K562 (cell line): ENCODE measurements at regions not wholly inside any gene's neighbourhood (a gene's known extent, or its start where the extent isn't known, plus 50 kb on each side); places are given as distances from the start of the nearest gene placed in this dataset.

Experiments
- ATAC-seq: fragments of 200-7000 bp; cut with Tn5 transposase; 3 replicates; pipeline ENCODE4 v1.9.1; 2020; ENCODE audit warnings: moderate library complexity
- BruUV-seq: library from RNA; stranded (reverse); fragments of 400-500 nt; replicated peaks from 2 replicates; lab custom pipeline; 2021; lab: Mats Ljungman, UMichigan
- CTCF ChIA-PET: fragments of 300-600 bp; formaldehyde crosslinking; extraction: SDS; loops from one replicate; lab custom pipeline; 2021; ENCODE audit warnings: low intra/inter-chr PET ratio; lab: Yijun Ruan, JAX
- POLR2A ChIA-PET: fragments of 300-600, 350-650 bp; sonication (Branson Sonifier 250); formaldehyde crosslinking; extraction: SDS; loops from one replicate; lab custom pipeline; 2021; ENCODE audit warnings: antibody characterized with exemption, inconsistent platforms; lab: Yijun Ruan, JAX
- DNase-seq, 4 experiments: peaks; one replicate each; pipeline versions ENCODE4 v3.0.0 to v3.0.0-alpha.2; 2011 to 2018; ENCODE audit warnings: low spot score in 3 of 4, mixed read lengths in 3 of 4; ENCODE audit errors: extremely low read depth in 1 of 4
- FAIRE-seq: peaks from 2 replicates; lab custom pipeline; 2011; peaks lifted over from hg19 to GRCh38; lab: Jason Lieb, UNC
- H2AFZ ChIP-seq: 2 replicates; pipeline ENCODE4 v1.6.0; 2011; ENCODE audit warnings: low read depth, low read length, control low read depth, inconsistent platforms
- H3K27ac ChIP-seq: fragments of 200-600 bp; 3 replicates; pipeline ENCODE4 v1.8.0; 2011; ENCODE audit warnings: low read depth, mild to moderate bottlenecking, control low read depth, inconsistent platforms, low read length, moderate library complexity, mixed read lengths; ENCODE audit errors: extremely low read depth
- H3K27me3 ChIP-seq, 2 experiments: fragments of 300-600 bp in 1 of 2; 2 replicates in 1 of 2; 3 replicates in 1 of 2; pipeline versions ENCODE4 v1.6.0 to v1.8.0; 2011; ENCODE audit warnings: inconsistent platforms in 2 of 2, low read length in 2 of 2, mild to moderate bottlenecking in 1 of 2, mixed read lengths in 1 of 2, moderate library complexity in 1 of 2; ENCODE audit not compliant: control insufficient read depth in 2 of 2, insufficient read depth in 2 of 2
- H3K36me3 ChIP-seq: fragments of 300-600 bp; 3 replicates; pipeline ENCODE4 v1.8.0; 2011; ENCODE audit warnings: mild to moderate bottlenecking, low read length, inconsistent platforms; ENCODE audit not compliant: control insufficient read depth, insufficient read depth
- H3K4me1 ChIP-seq, 2 experiments: fragments of 200-600 bp in 1 of 2; replicated peaks in 1 of 2; 2 replicates in 1 of 2; 3 replicates in 1 of 2; pipeline versions ENCODE4 v1.5.1 to v1.8.0; 2011; ENCODE audit warnings: inconsistent platforms in 2 of 2, low read length in 2 of 2, mild to moderate bottlenecking in 1 of 2, mixed read lengths in 1 of 2, moderate library complexity in 1 of 2; ENCODE audit not compliant: control insufficient read depth in 2 of 2, insufficient read depth in 2 of 2
- H3K4me2 ChIP-seq: 2 replicates; pipeline ENCODE4 v1.6.1; 2011; ENCODE audit warnings: low read length, control low read depth, inconsistent platforms, mixed read lengths; ENCODE audit not compliant: insufficient read depth
- H3K4me3 ChIP-seq: fragments of 200-600 bp; sonication (generic), shearing (Covaris generic); 2 replicates; pipeline ENCODE4 v1.5.1; 2016; ENCODE audit warnings: control low read depth, inconsistent platforms
- H3K79me2 ChIP-seq: fragments of 200-600 bp; 3 replicates; pipeline ENCODE4 v1.8.0; 2011; ENCODE audit warnings: low read length, inconsistent platforms; ENCODE audit not compliant: control insufficient read depth, insufficient read depth
- H3K9ac ChIP-seq, 2 experiments: 2 replicates each; pipeline versions ENCODE4 v1.6.0 to v1.6.1; 2011; ENCODE audit warnings: low read depth in 2 of 2, low read length in 2 of 2, control low read depth in 1 of 2, inconsistent platforms in 1 of 2, mild to moderate bottlenecking in 1 of 2, mixed read lengths in 1 of 2; ENCODE audit not compliant: insufficient read depth in 1 of 2
- H3K9me1 ChIP-seq: one replicate; pipeline ENCODE4 v1.6.0; 2011; ENCODE audit warnings: inconsistent platforms, mild to moderate bottlenecking, low read length, moderate library complexity; ENCODE audit not compliant: control insufficient read depth, insufficient read depth
- H3K9me3 ChIP-seq: replicated peaks from 2 replicates; pipeline ENCODE4 v1.5.1; 2011; ENCODE audit warnings: low read depth, low read length, inconsistent platforms; ENCODE audit not compliant: control insufficient read depth, insufficient read depth
- H4K20me1 ChIP-seq: replicated peaks from 2 replicates; pipeline ENCODE4 v1.6.1; 2011; ENCODE audit warnings: low read length, inconsistent platforms, mixed read lengths; ENCODE audit not compliant: control insufficient read depth, insufficient read depth
- ARID2 ChIP-seq: fragments of 450-650 bp; IDR thresholded peaks from 2 replicates; pipeline ENCODE4 v1.6.1; 2017; ENCODE audit warnings: antibody characterized with exemption, mild to moderate bottlenecking
- CEBPG ChIP-seq, 3 experiments: fragments of 200-800 bp in 1 of 3; sonication (Bioruptor generic) in 1 of 3; sonication (generic) in 1 of 3; formaldehyde crosslinking in 1 of 3; IDR thresholded peaks in 2 of 3; conservative IDR thresholded peaks in 1 of 3; 2 replicates each; pipeline versions ENCODE4 v1.6.1 to v1.8.0; 2016 to 2022; ENCODE audit warnings: missing compliant biosample characterization in 2 of 3, missing genetic modification characterization in 2 of 3, mild to moderate bottlenecking in 1 of 3, missing genetic modification reagents in 1 of 3
- CXXC5 ChIP-seq: fragments of 250-450 bp; sonication (Bioruptor Pico); IDR thresholded peaks from 2 replicates; pipeline ENCODE4 v1.8.0; 2022; ENCODE audit warnings: inconsistent platforms, mild to moderate bottlenecking, moderate library complexity
- EP400 ChIP-seq: fragments of 450-650 bp; IDR thresholded peaks from 2 replicates; pipeline ENCODE4 v1.6.1; 2017; ENCODE audit warnings: antibody characterized with exemption, mild to moderate bottlenecking, moderate library complexity
- KDM1A ChIP-seq, 2 experiments: fragments of 450-650 bp; IDR thresholded peaks; 2 replicates each; pipeline ENCODE4 v1.6.1; 2016; ENCODE audit warnings: mild to moderate bottlenecking in 2 of 2
- NCOA1 ChIP-seq: fragments of 450-650 bp; IDR thresholded peaks from 2 replicates; pipeline ENCODE4 v1.6.1; 2016; ENCODE audit warnings: low read depth
- NFIX ChIP-seq: fragments of 250-450 bp; sonication (Bioruptor Pico); IDR thresholded peaks from 2 replicates; pipeline ENCODE4 v1.4.0; 2020; ENCODE audit warnings: low read depth, mild to moderate bottlenecking, moderate library complexity
- PATZ1 ChIP-seq: fragments of 250-450 bp; sonication (Bioruptor Pico); IDR thresholded peaks from 2 replicates; pipeline ENCODE4 v1.5.0; 2020; ENCODE audit warnings: mild to moderate bottlenecking, borderline replicate concordance
- PHF21A ChIP-seq: fragments of 450-650 bp; IDR thresholded peaks from 2 replicates; pipeline ENCODE4 v1.6.1; 2017; ENCODE audit warnings: low read depth, borderline replicate concordance
- POU5F1 ChIP-seq: fragments of 150-350 bp; IDR thresholded peaks from 2 replicates; pipeline ENCODE4 v1.6.1; 2014; ENCODE audit warnings: borderline replicate concordance, low read length, low read depth, mild to moderate bottlenecking; ENCODE audit not compliant: partially characterized antibody
- PRMT5 ChIP-seq: sonication (generic); formaldehyde crosslinking; IDR thresholded peaks from 2 replicates; pipeline ENCODE4 v1.5.0; 2020; ENCODE audit warnings: missing genetic modification reagents
- TCFL5 ChIP-seq: fragments of 250-450 bp; sonication (Bioruptor Pico); conservative IDR thresholded peaks from 2 replicates; pipeline ENCODE4 v1.6.1; 2021; ENCODE audit warnings: mild to moderate bottlenecking, moderate library complexity, matching md5 sums
- WGBS: fragments of 100-300 bp; shearing (Covaris generic); methylation state at CpG from one replicate; pipeline ENCODE4 v1.1.6; 2016; ENCODE audit warnings: low coverage, mixed read lengths; ENCODE audit not compliant: insufficient coverage; ENCODE audit errors: missing lambda C conversion rate; 5-methylcytosine and 5-hydroxymethylcytosine counted together
- in situ Hi-C: fragments of 300-500 bp; cut with MboI; formaldehyde crosslinking; loops from 4 replicates; pipeline ENCODE4 v1.15.0; 2018; ENCODE audit warnings: inconsistent platforms, mixed read lengths
- intact Hi-C: fragments of 100-400 bp; cut with micrococcal nuclease; formaldehyde crosslinking; loops from 2 replicates; pipeline ENCODE4 v1.14.2; 2022

- Histone ChIP-seq H3K4me2 (no peak overlapping the region), H3K9me1 (no peaks in the 10 kb centered on the region), H3K27me3 (no peaks in the 10 kb centered on the region), H3K4me3 (no peak overlapping the region), H3K4me1 (no peaks in the 10 kb centered on the region), H4K20me1 (no peaks in the 10 kb centered on the region), H3K36me3 (no peaks in the 10 kb centered on the region), H3K27ac (no peak overlapping the region), H3K79me2 (no peaks in the 10 kb centered on the region), H3K9ac (no peak overlapping the region), H2AFZ (no peak overlapping the region), H3K9me3 (no peaks in the 10 kb centered on the region)
- in situ Hi-C loops (no loop called here), intact Hi-C loops (no loop called here)
- TF ChIP-seq POU5F1 (no peak), TCFL5 (CRISPR knock-in tag) (no peak)
- DNase-seq (no peak), FAIRE-seq (no peak), ATAC-seq (no peak)
- CTCF ChIA-PET, result no interaction called here
- POLR2A ChIA-PET, result no interaction called here
- no TSS peak for BruUV-seq
Measured at GRCh38 chr18:68323921-68324320, 391.0 kb downstream of the TMX3 start.

GRCh38 chr18:68316636-68317035 lies 398.3 kb downstream of the TMX3 start:
- no peaks in the 10 kb centered on the region for H4K20me1 ChIP-seq
- no peak overlapping the region for H3K4me2 ChIP-seq
- H3K27ac ChIP-seq, result no peak overlapping the region
- ChIA-PET CTCF (no interaction called here), POLR2A (no interaction called here)
- FAIRE-seq (no peak), DNase-seq (no peak), ATAC-seq (no peak)
- no peaks in the 10 kb centered on the region for H3K36me3 ChIP-seq
- no peak overlapping the region for H3K4me3 ChIP-seq
- no peaks in the 10 kb centered on the region for H3K4me1 ChIP-seq
- H3K9me1 ChIP-seq, result no peaks in the 10 kb centered on the region
- no peaks in the 10 kb centered on the region for H3K9me3 ChIP-seq
- no peak overlapping the region for H3K9ac ChIP-seq
- in situ Hi-C loops (no loop called here), intact Hi-C loops (no loop called here)
- H3K27me3 ChIP-seq, result no peaks in the 10 kb centered on the region
- TF ChIP-seq KDM1A (IDR thresholded peaks at IDR 0.05) (no peak), CEBPG (CRISPR knock-in tag; IDR thresholded peaks at IDR 0.05) (no peak), CEBPG (tag; conservative IDR thresholded peaks at IDR 0.05 in 1 of 2, IDR thresholded peaks at IDR 0.05 in 1 of 2) (no peak), CXXC5 (CRISPR knock-in tag) (no peak), NCOA1 (no peak), EP400 (no peak), PHF21A (no peak), ARID2 (no peak), PATZ1 (no peak), NFIX (CRISPR knock-in tag) (no peak), PRMT5 (CRISPR knock-in tag) (no peak)
- BruUV-seq, result no TSS peak
- WGBS, result 0% methylated on average over 3 of the region's 3 CpGs
- no peak overlapping the region for H2AFZ ChIP-seq
- no peaks in the 10 kb centered on the region for H3K79me2 ChIP-seq
